ENCODE measurements at regions not wholly inside any gene's neighbourhood (a gene's known extent, or its start where the extent isn't known, plus 50 kb on each side); places are given as distances from the start of the nearest gene placed in this dataset.

DNA sequence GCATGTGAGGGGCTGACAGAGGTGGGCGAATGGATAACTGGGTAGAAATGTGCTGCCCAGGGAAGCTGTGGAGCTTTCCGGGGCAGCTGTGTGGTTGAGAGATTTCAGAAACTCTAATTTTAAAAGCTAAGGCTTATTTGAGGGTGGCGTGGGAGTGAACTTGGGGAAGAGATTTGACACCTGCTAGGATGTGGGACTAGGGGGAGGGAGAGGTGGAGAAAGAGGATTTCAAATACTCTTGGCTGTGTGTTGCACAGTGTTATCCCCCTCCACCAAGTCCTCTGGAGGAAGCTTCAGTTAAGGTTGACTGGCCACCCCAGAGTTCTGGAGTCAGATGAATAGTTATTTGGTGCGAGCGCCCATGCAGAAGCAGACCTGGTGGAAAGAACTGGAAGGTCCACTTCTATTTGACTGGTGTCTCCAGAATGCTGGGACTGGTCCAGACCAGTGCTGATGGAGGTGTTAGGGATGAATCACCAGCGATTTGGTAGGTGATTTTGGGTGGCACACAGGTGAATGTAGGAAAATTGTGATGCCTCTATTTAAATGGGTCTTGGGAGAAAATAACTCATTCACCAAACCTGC is 72.8 kb upstream of the ALX4 start:
- TF ChIP-seq POLR2AphosphoS5 (IDR thresholded peaks at IDR 0.05) (no peak), EP300 (IDR thresholded peaks at IDR 0.05) (no peak)
- TF ChIP-seq, protein P1, sequence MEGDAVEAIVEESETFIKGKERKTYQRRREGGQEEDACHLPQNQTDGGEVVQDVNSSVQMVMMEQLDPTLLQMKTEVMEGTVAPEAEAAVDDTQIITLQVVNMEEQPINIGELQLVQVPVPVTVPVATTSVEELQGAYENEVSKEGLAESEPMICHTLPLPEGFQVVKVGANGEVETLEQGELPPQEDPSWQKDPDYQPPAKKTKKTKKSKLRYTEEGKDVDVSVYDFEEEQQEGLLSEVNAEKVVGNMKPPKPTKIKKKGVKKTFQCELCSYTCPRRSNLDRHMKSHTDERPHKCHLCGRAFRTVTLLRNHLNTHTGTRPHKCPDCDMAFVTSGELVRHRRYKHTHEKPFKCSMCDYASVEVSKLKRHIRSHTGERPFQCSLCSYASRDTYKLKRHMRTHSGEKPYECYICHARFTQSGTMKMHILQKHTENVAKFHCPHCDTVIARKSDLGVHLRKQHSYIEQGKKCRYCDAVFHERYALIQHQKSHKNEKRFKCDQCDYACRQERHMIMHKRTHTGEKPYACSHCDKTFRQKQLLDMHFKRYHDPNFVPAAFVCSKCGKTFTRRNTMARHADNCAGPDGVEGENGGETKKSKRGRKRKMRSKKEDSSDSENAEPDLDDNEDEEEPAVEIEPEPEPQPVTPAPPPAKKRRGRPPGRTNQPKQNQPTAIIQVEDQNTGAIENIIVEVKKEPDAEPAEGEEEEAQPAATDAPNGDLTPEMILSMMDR (IDR thresholded peaks at IDR 0.05): no peak

Data from gastroesophageal sphincter (tissue), 3 donors.